Osteoblast (primary cell): ENCODE measurements at regions not wholly inside any gene's neighbourhood (a gene's known extent, or its start where the extent isn't known, plus 50 kb on each side); places are given as distances from the start of the nearest gene placed in this dataset.

Source experiments
- DNase-seq: peaks from one replicate; pipeline ENCODE4 v3.0.0; 2011; ENCODE audit warnings: low spot score, mixed read lengths; ENCODE audit not compliant: insufficient read length; ENCODE audit errors: missing footprints
- H2AFZ ChIP-seq: 2 replicates; pipeline ENCODE4 v1.6.0; 2011; ENCODE audit warnings: mild to moderate bottlenecking, low read length
- H3K27ac ChIP-seq: 2 replicates; pipeline ENCODE4 v1.5.1; 2011; ENCODE audit warnings: mild to moderate bottlenecking, low read depth, low read length, moderate library complexity
- H3K27me3 ChIP-seq: 2 replicates; pipeline ENCODE4 v1.6.0; 2012; ENCODE audit warnings: mild to moderate bottlenecking, control low read depth, inconsistent platforms, low read length, moderate library complexity; ENCODE audit not compliant: insufficient read depth
- H3K36me3 ChIP-seq: 2 replicates; pipeline ENCODE4 v1.5.1; 2011; ENCODE audit warnings: mild to moderate bottlenecking, low read length, control low read depth, moderate library complexity; ENCODE audit not compliant: insufficient read depth
- H3K4me1 ChIP-seq: 2 replicates; pipeline ENCODE4 v1.5.1; 2011; ENCODE audit warnings: mild to moderate bottlenecking, low read length, control low read depth, moderate library complexity; ENCODE audit not compliant: insufficient read depth
- H3K4me2 ChIP-seq: 2 replicates; pipeline ENCODE4 v1.6.0; 2011; ENCODE audit warnings: mild to moderate bottlenecking, low read length; ENCODE audit not compliant: insufficient read depth
- H3K4me3 ChIP-seq: fragments of 200-600 bp; sonication (generic); 3 replicates; pipeline ENCODE4 v1.5.1; 2012; ENCODE audit warnings: mild to moderate bottlenecking, low read length, inconsistent platforms; ENCODE audit not compliant: insufficient read depth
- H3K79me2 ChIP-seq: 2 replicates; pipeline ENCODE4 v1.6.0; 2012; ENCODE audit warnings: mild to moderate bottlenecking, low read length, control low read depth, inconsistent platforms; ENCODE audit not compliant: insufficient read depth
- H3K9me3 ChIP-seq: 2 replicates; pipeline ENCODE4 v1.5.1; 2011; ENCODE audit warnings: low read depth, low read length, control low read depth
- H4K20me1 ChIP-seq: 2 replicates; pipeline ENCODE4 v1.6.0; 2012; ENCODE audit warnings: mild to moderate bottlenecking, low read length, control low read depth; ENCODE audit not compliant: insufficient read depth
- CTCF ChIP-seq: IDR thresholded peaks from 2 replicates; pipeline ENCODE4 v1.5.1; 2011; ENCODE audit warnings: mild to moderate bottlenecking, low read depth, low read length, moderate library complexity; ENCODE audit errors: extremely low read depth

- no peak for TF ChIP-seq CTCF
- Histone ChIP-seq H3K79me2 (no peaks in the 10 kb centered on the region), H4K20me1 (no peaks in the 10 kb centered on the region), H3K27me3 (no peaks in the 10 kb centered on the region), H3K36me3 (no peaks in the 10 kb centered on the region), H3K4me1 (no peaks in the 10 kb centered on the region), H3K4me2 (no peak overlapping the region), H3K27ac (no peak overlapping the region), H3K9me3 (no peaks in the 10 kb centered on the region), H3K4me3 (no peak overlapping the region), H2AFZ (no peak overlapping the region)
- DNase-seq: peak; percentile 37
These were observed 191.2 kb downstream of the IDS start for GRCh38 chrX:149313871-149314371.

- Histone ChIP-seq H3K4me3 (no peak overlapping the region), H3K27me3 (no peaks in the 10 kb centered on the region), H2AFZ (no peak overlapping the region), H3K36me3 (no peaks in the 10 kb centered on the region), H3K4me2 (no peak overlapping the region), H4K20me1 (no peaks in the 10 kb centered on the region), H3K79me2 (no peaks in the 10 kb centered on the region), H3K9me3 (no peaks in the 10 kb centered on the region), H3K27ac (no peak overlapping the region), H3K4me1 (no peaks in the 10 kb centered on the region)
- DNase-seq: no peak
- no peak for TF ChIP-seq CTCF
These were observed 192.1 kb downstream of the IDS start for GRCh38 chrX:149312988-149313387.

DNA sequence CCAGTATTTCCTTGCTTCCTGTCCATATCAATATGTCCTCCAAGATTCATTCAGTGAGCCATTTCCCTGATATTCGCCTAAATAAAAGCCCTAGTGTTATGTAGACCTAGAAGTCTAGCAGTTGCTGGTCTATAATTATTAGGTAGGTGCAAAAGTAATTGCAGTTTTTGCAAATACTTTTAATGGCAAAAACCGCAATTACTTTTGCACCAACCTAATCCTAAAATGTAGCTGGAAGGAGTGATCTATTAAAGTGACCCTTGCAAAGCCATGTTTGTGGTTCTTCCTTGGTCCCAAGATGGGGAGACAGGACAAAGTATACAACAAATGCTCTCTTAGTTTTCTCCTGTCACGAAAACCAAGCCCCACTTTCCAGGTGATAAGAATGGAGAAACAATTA lies 193.0 kb downstream of the IDS start:
- no peaks in the 10 kb centered on the region for H3K9me3 ChIP-seq
- no peaks in the 10 kb centered on the region for H3K4me1 ChIP-seq
- H3K4me3 ChIP-seq: no peak overlapping the region
- no peak overlapping the region for H2AFZ ChIP-seq
- no peak overlapping the region for H3K4me2 ChIP-seq
- no peak overlapping the region for H3K27ac ChIP-seq
- no peaks in the 10 kb centered on the region for H3K27me3 ChIP-seq
- TF ChIP-seq CTCF: no peak
- no peaks in the 10 kb centered on the region for H3K36me3 ChIP-seq
- H3K79me2 ChIP-seq: no peaks in the 10 kb centered on the region
- H4K20me1 ChIP-seq: no peaks in the 10 kb centered on the region
- DNase-seq: no peak

- no peaks in the 10 kb centered on the region for H3K79me2 ChIP-seq
- no peak overlapping the region for H3K27ac ChIP-seq
- no peaks in the 10 kb centered on the region for H3K36me3 ChIP-seq
- H4K20me1 ChIP-seq: no peaks in the 10 kb centered on the region
- H3K27me3 ChIP-seq: no peaks in the 10 kb centered on the region
- H3K4me2 ChIP-seq: no peak overlapping the region
- TF ChIP-seq CTCF: no peak
- DNase-seq: no peak
- no peaks in the 10 kb centered on the region for H3K9me3 ChIP-seq
- H2AFZ ChIP-seq: no peak overlapping the region
- no peak overlapping the region for H3K4me3 ChIP-seq
- H3K4me1 ChIP-seq: no peaks in the 10 kb centered on the region
These were observed 202.4 kb downstream of the IDS start for GRCh38 chrX:149302705-149303104.
